ENCODE measurements at regions not wholly inside any gene's neighbourhood (a gene's known extent, or its start where the extent isn't known, plus 50 kb on each side); places are given as distances from the start of the nearest gene placed in this dataset.
"Not testable (repeated sequence)": the region's sequence is repeated elsewhere in the genome, so short reads cannot be mapped to it uniquely, and the experiment has no call there.

DNA sequence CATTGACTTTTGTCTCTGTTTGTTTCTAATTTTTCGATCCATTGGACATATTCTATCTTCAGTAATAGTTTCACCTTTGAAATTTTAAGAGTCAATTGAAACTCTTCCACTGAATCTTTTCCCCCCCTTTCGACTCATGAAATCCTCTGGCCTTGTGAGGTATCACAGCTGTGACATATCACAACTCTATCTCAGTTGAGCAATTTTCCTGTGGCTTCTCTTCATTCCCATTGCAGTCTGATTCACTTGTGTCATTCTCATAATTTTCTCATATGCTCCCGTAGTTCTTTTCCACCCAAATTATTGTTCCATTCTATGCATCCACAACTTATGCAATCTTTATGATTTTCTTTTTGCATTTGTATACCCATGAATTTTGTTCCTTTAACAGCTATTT lies 261.6 kb downstream of the DACT1 start:
- H3K27me3 ChIP-seq (ENCODE audit: control insufficient read depth, insufficient read depth, low read length) = no peaks in the 10 kb centered on the region
- H3K36me3 ChIP-seq (ENCODE audit: control insufficient read depth, insufficient read depth, low read length) = no peaks in the 10 kb centered on the region
- H3K9me3 ChIP-seq (ENCODE audit: control insufficient read depth, low read length) = no peaks in the 10 kb centered on the region
- no peak overlapping the region for H3K4me3 ChIP-seq (ENCODE audit: low read length)
- H3K4me1 ChIP-seq (ENCODE audit: control insufficient read depth, insufficient read depth, low read length) = no peaks in the 10 kb centered on the region
- H3K9ac ChIP-seq (ENCODE audit: low read length) = no peak overlapping the region

DNA sequence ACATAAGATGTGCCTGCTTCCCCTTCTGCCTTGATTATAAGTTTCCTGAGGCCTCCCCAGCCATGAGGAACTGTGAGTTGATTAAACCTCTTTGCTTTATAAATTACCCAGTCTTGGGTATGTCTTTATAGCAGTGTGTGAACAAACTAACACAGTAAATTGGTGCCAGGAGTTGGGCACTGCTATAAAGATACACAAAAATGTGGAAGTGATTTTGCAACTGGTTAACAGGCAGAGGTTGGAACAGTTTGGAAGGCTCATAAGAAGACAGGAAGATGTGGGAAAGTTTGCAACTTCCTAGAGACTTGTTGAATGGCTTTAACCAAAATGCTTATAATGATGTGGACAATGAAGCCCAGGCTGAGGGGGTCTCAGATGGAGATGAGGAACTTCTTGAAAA lies 264.1 kb downstream of the DACT1 start:
- no peaks in the 10 kb centered on the region for H3K9me3 ChIP-seq (ENCODE audit: control insufficient read depth, low read length)
- no peak overlapping the region for H3K9ac ChIP-seq (ENCODE audit: low read length)
- H3K4me3 ChIP-seq (ENCODE audit: low read length) = no peak overlapping the region
- no peaks in the 10 kb centered on the region for H3K27me3 ChIP-seq (ENCODE audit: control insufficient read depth, insufficient read depth, low read length)
- no peaks in the 10 kb centered on the region for H3K36me3 ChIP-seq (ENCODE audit: control insufficient read depth, insufficient read depth, low read length)
- H3K4me1 ChIP-seq (ENCODE audit: control insufficient read depth, insufficient read depth, low read length) = no peaks in the 10 kb centered on the region

DNA sequence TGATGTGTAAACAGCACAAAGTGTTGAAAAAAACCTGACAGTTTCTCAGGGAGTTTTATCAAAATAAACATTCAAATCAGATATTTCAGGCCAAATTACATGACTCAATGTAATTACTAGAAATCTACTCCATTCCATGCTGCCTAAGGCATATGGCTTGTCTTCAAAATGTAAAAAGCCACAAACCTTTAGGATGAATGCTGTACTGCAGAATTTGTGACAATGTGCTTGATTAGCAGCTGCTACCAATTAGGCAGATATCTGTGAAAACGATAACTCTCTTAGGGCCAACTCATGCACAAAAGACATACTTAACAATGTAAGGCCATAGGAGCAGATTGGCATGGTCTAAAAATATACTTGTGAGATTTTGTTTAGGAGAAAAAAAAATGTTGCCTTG lies 267.0 kb downstream of the DACT1 start:
- no peaks in the 10 kb centered on the region for H3K36me3 ChIP-seq (ENCODE audit: control insufficient read depth, insufficient read depth, low read length)
- no peaks in the 10 kb centered on the region for H3K4me1 ChIP-seq (ENCODE audit: control insufficient read depth, insufficient read depth, low read length)
- no peak overlapping the region for H3K4me3 ChIP-seq (ENCODE audit: low read length)
- H3K9me3 ChIP-seq (ENCODE audit: control insufficient read depth, low read length) = no peaks in the 10 kb centered on the region
- no peaks in the 10 kb centered on the region for H3K27me3 ChIP-seq (ENCODE audit: control insufficient read depth, insufficient read depth, low read length)
- no peak overlapping the region for H3K9ac ChIP-seq (ENCODE audit: low read length)

DNA sequence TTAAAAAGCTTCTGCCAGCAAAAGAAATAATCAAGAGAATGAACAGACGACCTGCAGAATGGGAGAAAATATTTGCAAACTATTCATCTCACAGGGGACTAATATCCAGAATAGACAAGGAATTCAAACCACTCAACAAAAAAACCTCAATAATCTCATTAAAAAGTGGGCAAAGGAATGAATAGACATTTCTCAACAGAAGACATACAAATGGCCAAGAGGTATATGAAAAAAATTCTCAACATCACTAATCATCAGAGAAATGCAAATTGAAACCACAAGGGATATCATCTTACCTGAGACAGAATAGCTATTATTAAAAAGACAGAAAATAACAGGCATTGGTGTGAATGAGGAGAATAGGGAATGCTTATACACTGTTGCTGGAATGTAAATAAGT lies 270.0 kb downstream of the DACT1 start:
- Histone ChIP-seq H3K4me1 (ENCODE audit: control insufficient read depth, insufficient read depth, low read length) (no peaks in the 10 kb centered on the region), H3K9ac (ENCODE audit: low read length) (no peak overlapping the region), H3K9me3 (ENCODE audit: control insufficient read depth, low read length) (no peaks in the 10 kb centered on the region)

DNA sequence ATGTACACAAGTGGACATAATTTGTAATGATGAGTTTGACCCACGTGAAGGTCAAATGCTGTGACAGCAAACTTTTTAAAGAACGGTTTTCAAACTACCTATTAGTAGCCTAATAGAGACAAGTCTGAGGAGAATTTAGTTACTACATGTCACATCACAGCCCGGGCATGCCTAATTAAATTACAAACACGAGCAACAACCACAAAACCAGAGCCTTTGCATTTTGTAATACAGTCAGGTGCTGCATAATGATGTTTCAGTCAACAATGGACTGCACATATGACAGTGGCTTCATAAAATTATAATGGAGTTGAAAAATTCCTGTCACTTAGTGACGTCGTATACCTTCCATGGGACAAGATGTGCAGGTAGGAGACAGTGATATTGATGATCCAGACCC lies 274.5 kb downstream of the DACT1 start:
- H3K27me3 ChIP-seq (ENCODE audit: control insufficient read depth, insufficient read depth, low read length) = no peaks in the 10 kb centered on the region
- H3K4me3 ChIP-seq (ENCODE audit: low read length) = no peak overlapping the region
- H3K9ac ChIP-seq (ENCODE audit: low read length) = no peak overlapping the region
- H3K4me1 ChIP-seq (ENCODE audit: control insufficient read depth, insufficient read depth, low read length) = no peaks in the 10 kb centered on the region
- no peaks in the 10 kb centered on the region for H3K36me3 ChIP-seq (ENCODE audit: control insufficient read depth, insufficient read depth, low read length)
- no peaks in the 10 kb centered on the region for H3K9me3 ChIP-seq (ENCODE audit: control insufficient read depth, low read length)

More for the DNA sequence above, 270.0 kb downstream of the DACT1 start:
- no peak overlapping the region for H3K4me3 ChIP-seq (ENCODE audit: low read length)
- H3K27me3 ChIP-seq (ENCODE audit: control insufficient read depth, insufficient read depth, low read length) = no peaks in the 10 kb centered on the region
- no peaks in the 10 kb centered on the region for H3K36me3 ChIP-seq (ENCODE audit: control insufficient read depth, insufficient read depth, low read length)

DNA sequence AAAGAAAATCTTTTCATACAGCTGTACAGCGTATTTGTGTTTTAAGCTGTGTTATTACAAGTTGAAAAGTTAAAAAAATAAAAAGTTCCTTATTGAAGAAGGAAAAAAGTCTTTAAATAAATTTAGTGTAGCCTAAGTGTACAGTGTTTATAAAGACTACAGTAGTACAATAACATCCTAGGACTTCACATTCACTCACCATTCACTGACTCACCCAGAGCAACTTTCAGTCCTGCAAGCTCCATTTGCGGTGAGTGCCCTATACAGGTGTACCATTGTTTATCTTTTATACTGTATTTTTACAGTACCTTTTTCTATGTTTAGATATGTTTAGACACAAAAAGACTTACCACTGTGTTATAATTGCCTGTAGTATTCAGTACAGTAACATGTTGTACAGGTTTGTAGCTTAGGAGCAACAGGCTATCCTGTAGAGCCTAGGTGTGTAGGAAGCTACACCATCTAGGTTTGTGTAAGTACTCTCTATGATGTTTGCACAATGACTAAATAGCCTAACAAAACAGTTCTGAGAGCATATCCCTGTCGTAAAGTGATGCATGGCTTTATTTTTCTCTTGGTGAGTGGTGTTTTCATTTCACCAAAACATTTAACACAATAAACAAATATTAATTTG lies 275.2 kb downstream of the DACT1 start:
- Histone ChIP-seq H3K9ac (ENCODE audit: low read length) (no peak overlapping the region), H3K9me3 (ENCODE audit: control insufficient read depth, low read length) (no peaks in the 10 kb centered on the region), H3K36me3 (ENCODE audit: control insufficient read depth, insufficient read depth, low read length) (no peaks in the 10 kb centered on the region), H3K4me3 (ENCODE audit: low read length) (no peak overlapping the region), H3K4me1 (ENCODE audit: control insufficient read depth, insufficient read depth, low read length) (no peaks in the 10 kb centered on the region), H3K27me3 (ENCODE audit: control insufficient read depth, insufficient read depth, low read length) (no peaks in the 10 kb centered on the region)

DNA sequence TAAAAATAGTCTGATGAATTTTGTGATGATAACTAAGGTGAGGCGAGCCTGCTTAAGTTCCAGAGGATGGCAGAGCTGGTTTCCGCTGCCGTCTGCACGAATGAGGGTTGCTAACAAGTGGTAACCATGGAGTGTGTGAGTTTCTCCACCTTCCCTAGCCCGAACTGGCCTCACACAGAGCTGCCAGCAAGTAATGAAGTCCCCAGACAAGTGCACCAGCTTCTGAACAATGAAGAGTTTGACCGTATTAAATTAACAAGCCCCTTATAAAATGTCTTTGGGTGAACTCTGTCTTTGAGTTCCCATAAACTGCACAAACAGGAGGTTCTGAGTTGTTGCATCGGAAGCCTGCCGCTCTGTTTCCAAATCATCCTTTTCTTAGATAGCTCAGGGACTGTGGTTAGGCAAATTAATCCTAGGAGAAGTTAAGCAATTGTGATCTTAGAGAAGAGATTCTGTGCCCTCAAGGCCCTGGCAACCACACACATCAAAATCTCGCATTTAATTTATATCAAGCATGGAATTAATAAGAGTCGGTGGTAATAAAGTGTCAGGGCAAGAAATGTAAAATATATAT lies 274.1 kb upstream of the DAAM1 start:
- Histone ChIP-seq H3K27me3 (ENCODE audit: control insufficient read depth, insufficient read depth, low read length) (no peaks in the 10 kb centered on the region), H3K9ac (ENCODE audit: low read length) (no peak overlapping the region), H3K36me3 (ENCODE audit: control insufficient read depth, insufficient read depth, low read length) (no peaks in the 10 kb centered on the region), H3K4me1 (ENCODE audit: control insufficient read depth, insufficient read depth, low read length) (no peaks in the 10 kb centered on the region), H3K4me3 (ENCODE audit: low read length) (no peak overlapping the region), H3K9me3 (ENCODE audit: control insufficient read depth, low read length) (no peaks in the 10 kb centered on the region)

DNA sequence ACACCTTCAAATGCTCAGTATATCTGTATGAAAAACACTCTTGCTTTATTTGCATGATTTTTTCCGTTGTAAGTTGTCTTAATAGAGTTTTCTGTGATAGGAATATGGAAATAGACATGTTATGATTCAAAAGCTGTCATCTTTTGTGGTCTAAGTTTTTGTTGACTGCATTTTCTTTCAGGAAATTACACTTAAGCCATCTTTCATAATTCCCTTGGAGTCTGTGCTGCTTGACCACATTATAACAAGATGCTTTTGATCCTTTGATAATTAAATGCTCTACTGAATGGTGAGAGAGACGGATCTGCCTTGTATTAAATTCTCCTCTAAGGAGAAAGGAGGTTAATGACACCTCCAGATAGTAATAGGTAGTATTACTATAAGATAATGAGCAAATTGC lies 272.8 kb upstream of the DAAM1 start:
- Histone ChIP-seq H3K9me3 (ENCODE audit: control insufficient read depth, low read length) (no peaks in the 10 kb centered on the region), H3K27me3 (ENCODE audit: control insufficient read depth, insufficient read depth, low read length) (no peaks in the 10 kb centered on the region), H3K36me3 (ENCODE audit: control insufficient read depth, insufficient read depth, low read length) (no peaks in the 10 kb centered on the region), H3K4me3 (ENCODE audit: low read length) (no peak overlapping the region), H3K4me1 (ENCODE audit: control insufficient read depth, insufficient read depth, low read length) (no peaks in the 10 kb centered on the region), H3K9ac (ENCODE audit: low read length) (no peak overlapping the region)

DNA sequence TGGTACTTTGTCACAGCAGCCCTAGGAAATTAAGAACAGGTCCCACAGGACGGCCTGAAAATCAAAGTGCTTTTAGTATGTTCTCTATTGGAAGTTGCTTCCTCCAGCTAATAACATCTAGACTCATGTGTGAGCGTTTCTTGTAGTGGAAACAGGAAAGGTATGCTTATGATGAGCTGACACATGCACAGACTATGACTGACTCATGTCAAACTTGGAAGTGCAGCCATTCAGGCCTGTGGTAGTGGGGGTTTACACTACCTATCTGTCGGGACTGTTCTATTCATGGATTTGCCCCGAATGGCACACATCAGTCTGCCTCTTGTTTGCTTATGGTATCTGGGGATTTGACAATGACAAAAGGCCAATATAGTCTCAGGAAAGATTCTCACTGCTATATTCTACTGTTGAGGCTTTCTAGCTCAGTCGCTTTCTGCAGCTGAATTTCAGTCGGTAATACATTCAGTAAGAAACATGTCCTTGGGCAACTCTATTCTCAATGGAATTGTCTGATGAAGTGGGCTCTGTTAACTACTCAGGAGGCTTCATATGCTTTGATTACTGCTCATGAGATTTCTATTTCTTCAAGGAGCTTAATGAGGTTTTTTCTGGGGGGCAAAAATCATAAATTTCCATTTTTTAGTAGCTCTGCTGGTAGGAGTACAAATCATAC lies 270.3 kb upstream of the DAAM1 start:
- H3K4me3 ChIP-seq (ENCODE audit: low read length) = no peak overlapping the region
- H3K9ac ChIP-seq (ENCODE audit: low read length) = no peak overlapping the region
- no peaks in the 10 kb centered on the region for H3K36me3 ChIP-seq (ENCODE audit: control insufficient read depth, insufficient read depth, low read length)
- no peaks in the 10 kb centered on the region for H3K4me1 ChIP-seq (ENCODE audit: control insufficient read depth, insufficient read depth, low read length)
- no peaks in the 10 kb centered on the region for H3K9me3 ChIP-seq (ENCODE audit: control insufficient read depth, low read length)
- H3K27me3 ChIP-seq (ENCODE audit: control insufficient read depth, insufficient read depth, low read length) = no peaks in the 10 kb centered on the region

DNA sequence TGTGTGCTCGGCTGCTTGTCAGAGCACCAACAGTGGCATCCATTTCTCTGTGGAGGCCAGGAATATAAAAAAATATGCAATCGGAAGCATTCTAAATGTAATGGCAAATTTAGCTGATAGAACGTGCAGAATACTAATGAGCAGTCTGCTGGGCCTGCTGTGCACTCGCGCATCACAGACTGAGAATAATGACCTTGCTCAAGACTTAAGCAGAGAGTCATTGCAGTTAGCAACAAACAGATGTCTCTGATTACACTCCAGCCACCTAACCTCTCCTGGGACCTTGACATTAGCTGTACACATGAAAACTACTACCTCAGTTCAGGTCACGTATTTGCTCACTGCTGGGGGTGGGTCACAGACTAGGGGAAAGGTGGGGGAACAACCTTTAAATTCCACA lies 269.2 kb upstream of the DAAM1 start:
- Histone ChIP-seq H3K4me3 (ENCODE audit: low read length) (no peak overlapping the region), H3K27me3 (ENCODE audit: control insufficient read depth, insufficient read depth, low read length) (no peaks in the 10 kb centered on the region), H3K9ac (ENCODE audit: low read length) (no peak overlapping the region), H3K36me3 (ENCODE audit: control insufficient read depth, insufficient read depth, low read length) (no peaks in the 10 kb centered on the region), H3K4me1 (ENCODE audit: control insufficient read depth, insufficient read depth, low read length) (no peaks in the 10 kb centered on the region), H3K9me3 (ENCODE audit: control insufficient read depth, low read length) (no peaks in the 10 kb centered on the region)

DNA sequence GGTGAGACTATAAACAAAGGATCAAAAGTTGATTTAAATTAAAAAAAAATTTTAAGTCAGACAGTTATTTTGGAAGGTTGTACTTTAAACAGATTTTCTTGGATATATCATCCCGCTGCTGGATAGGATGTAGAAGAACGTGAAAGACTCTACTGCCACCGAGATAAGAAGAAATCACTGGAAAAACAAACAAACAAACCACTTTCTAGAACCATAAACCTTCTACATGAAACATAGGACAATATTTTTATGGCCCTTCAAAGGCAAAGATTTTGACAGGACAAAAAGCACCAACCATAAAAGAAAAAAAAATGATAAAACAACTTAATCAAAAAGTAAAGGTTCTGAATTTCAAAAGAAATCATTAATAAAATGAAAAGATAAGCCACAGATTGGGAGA lies 268.2 kb upstream of the DAAM1 start:
- Histone ChIP-seq H3K9ac (ENCODE audit: low read length) (no peak overlapping the region), H3K27me3 (ENCODE audit: control insufficient read depth, insufficient read depth, low read length) (no peaks in the 10 kb centered on the region), H3K9me3 (ENCODE audit: control insufficient read depth, low read length) (no peaks in the 10 kb centered on the region), H3K36me3 (ENCODE audit: control insufficient read depth, insufficient read depth, low read length) (no peaks in the 10 kb centered on the region), H3K4me1 (ENCODE audit: control insufficient read depth, insufficient read depth, low read length) (no peaks in the 10 kb centered on the region), H3K4me3 (ENCODE audit: low read length) (no peak overlapping the region)

DNA sequence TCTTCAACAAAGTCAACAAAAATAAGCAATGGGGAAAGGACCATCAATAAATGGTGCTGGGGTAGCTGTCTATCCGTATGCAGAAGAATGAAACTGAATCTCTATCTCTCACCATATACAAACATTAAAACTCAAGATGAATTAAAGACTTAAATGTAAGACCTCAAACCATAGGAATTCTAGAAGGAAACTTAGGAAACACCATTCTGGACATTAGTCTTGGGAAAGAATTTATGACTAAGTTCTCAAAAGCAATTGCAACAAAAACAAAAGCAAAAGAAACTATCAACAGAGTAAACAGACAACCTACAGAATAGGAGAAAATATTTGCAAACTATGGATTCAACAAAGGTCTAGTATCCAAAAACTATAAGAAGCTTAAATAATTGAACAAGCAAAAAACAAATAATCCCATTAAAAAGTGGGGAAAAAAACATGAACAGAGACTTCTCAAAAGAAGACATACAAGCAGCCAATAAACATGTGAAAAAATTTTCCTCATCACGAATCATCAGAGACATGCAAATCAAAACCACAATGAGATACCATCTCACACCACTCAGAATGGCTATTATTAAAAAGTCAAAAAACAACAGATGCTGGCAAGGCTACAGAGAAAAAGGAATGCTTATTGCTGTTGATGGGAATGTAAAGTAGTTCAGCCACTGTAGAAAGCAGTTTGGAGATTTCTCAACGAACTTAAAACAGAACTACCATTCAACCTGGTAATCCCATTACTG lies 266.1 kb upstream of the DAAM1 start:
- H3K36me3 ChIP-seq (ENCODE audit: control insufficient read depth, insufficient read depth, low read length); H3K9ac ChIP-seq (ENCODE audit: low read length); H3K4me1 ChIP-seq (ENCODE audit: control insufficient read depth, insufficient read depth, low read length); H3K4me3 ChIP-seq (ENCODE audit: low read length); H3K9me3 ChIP-seq (ENCODE audit: control insufficient read depth, low read length); H3K27me3 ChIP-seq (ENCODE audit: control insufficient read depth, insufficient read depth, low read length): not testable (repeated sequence)
